OCI-LY3 (cell line): ENCODE measurements at regions not wholly inside any gene's neighbourhood (a gene's known extent, or its start where the extent isn't known, plus 50 kb on each side); places are given as distances from the start of the nearest gene placed in this dataset.

Experiments
- H2AFZ ChIP-seq: fragments of 200-600, 300-600 bp; shearing (Covaris generic); 2 replicates; pipeline ENCODE4 v1.6.0; 2014; ENCODE audit warnings: antibody characterized with exemption, low read depth, low read length
- H3K27ac ChIP-seq: fragments of 200-600, 300-600 bp; sonication (generic); 2 replicates; pipeline ENCODE4 v1.5.1; 2014; ENCODE audit warnings: mild to moderate bottlenecking, low read length, moderate library complexity, mixed read lengths
- H3K27me3 ChIP-seq: fragments of 200-600, 300-600 bp; sonication (generic); 2 replicates; pipeline ENCODE4 v1.6.1; 2014; ENCODE audit warnings: low read depth, low read length, mixed read lengths
- H3K36me3 ChIP-seq: fragments of 200-600, 300-600 bp; sonication (generic); replicated peaks from 2 replicates; pipeline ENCODE3; 2014; ENCODE audit warnings: low read depth, low read length, mixed read lengths
- H3K4me1 ChIP-seq: fragments of 300-600, 200-600 bp; sonication (generic); 2 replicates; pipeline ENCODE4 v1.6.1; 2014; ENCODE audit warnings: low read length, mixed read lengths
- H3K4me2 ChIP-seq: fragments of 200-600, 300-600 bp; sonication (generic); 2 replicates; pipeline ENCODE4 v1.6.1; 2014; ENCODE audit warnings: low read length, mixed read lengths
- H3K4me3 ChIP-seq: fragments of 300-600, 200-600 bp; sonication (generic); 2 replicates; pipeline ENCODE4 v1.5.1; 2014; ENCODE audit warnings: antibody characterized with exemption, mild to moderate bottlenecking, low read length, moderate library complexity
- H3K79me2 ChIP-seq: fragments of 300-600, 200-600 bp; shearing (Covaris generic); 2 replicates; pipeline ENCODE4 v1.6.1; 2014; ENCODE audit warnings: mild to moderate bottlenecking, low read length, mixed read lengths
- H3K9ac ChIP-seq: fragments of 300-600, 200-600 bp; shearing (Covaris generic); 2 replicates; pipeline ENCODE4 v1.6.0; 2014; ENCODE audit warnings: mild to moderate bottlenecking, low read length, moderate library complexity
- H3K9me3 ChIP-seq: fragments of 200-600, 300-600 bp; shearing (Covaris generic); 2 replicates; pipeline ENCODE4 v1.6.1; 2014; ENCODE audit warnings: low read length, mixed read lengths; ENCODE audit not compliant: insufficient read depth
- H4K20me1 ChIP-seq: fragments of 200-600, 300-600 bp; sonication (generic); 2 replicates; pipeline ENCODE4 v1.6.1; 2016; ENCODE audit warnings: low read length, mixed read lengths; ENCODE audit not compliant: insufficient read depth
- CTCF ChIP-seq: fragments of 200-600, 300-600 bp; sonication (generic); IDR thresholded peaks from 2 replicates; pipeline ENCODE4 v1.5.1; 2014; ENCODE audit warnings: antibody characterized with exemption, low read length, low read depth
- EZH2phosphoT487 ChIP-seq: fragments of 200-600 bp; shearing (Covaris generic); IDR thresholded peaks from 2 replicates; pipeline ENCODE4 v1.6.1; 2018; ENCODE audit warnings: antibody characterized with exemption, mixed run types, low read depth

GRCh38 chr5:5649641-5650040, 227.2 kb downstream of the ICE1 start:
- H4K20me1 ChIP-seq: no peaks in the 10 kb centered on the region
- H3K27me3 ChIP-seq: no peaks in the 10 kb centered on the region
- no peaks in the 10 kb centered on the region for H3K36me3 ChIP-seq
- no peak overlapping the region for H2AFZ ChIP-seq
- no peaks in the 10 kb centered on the region for H3K4me1 ChIP-seq
- no peak overlapping the region for H3K4me2 ChIP-seq
- TF ChIP-seq EZH2phosphoT487 (no peak), CTCF (no peak)
- H3K9me3 ChIP-seq: no peaks in the 10 kb centered on the region
- no peak overlapping the region for H3K27ac ChIP-seq
- H3K9ac ChIP-seq: no peak overlapping the region
- H3K4me3 ChIP-seq: no peak overlapping the region
- no peaks in the 10 kb centered on the region for H3K79me2 ChIP-seq

GRCh38 chr5:5648694-5649093, 226.2 kb downstream of the ICE1 start:
- Histone ChIP-seq H3K4me1 (no peaks in the 10 kb centered on the region), H3K4me3 (no peak overlapping the region), H3K9ac (no peak overlapping the region), H3K36me3 (no peaks in the 10 kb centered on the region), H3K27me3 (no peaks in the 10 kb centered on the region), H3K27ac (no peak overlapping the region), H3K79me2 (no peaks in the 10 kb centered on the region), H4K20me1 (no peaks in the 10 kb centered on the region), H3K4me2 (no peak overlapping the region), H3K9me3 (no peaks in the 10 kb centered on the region), H2AFZ (no peak overlapping the region)
- TF ChIP-seq EZH2phosphoT487 (no peak), CTCF (no peak)

- Histone ChIP-seq H3K4me1 (no peaks in the 10 kb centered on the region), H3K27ac (no peak overlapping the region), H2AFZ (no peak overlapping the region), H3K4me3 (no peak overlapping the region), H3K9ac (no peak overlapping the region), H3K79me2 (no peaks in the 10 kb centered on the region), H3K4me2 (no peak overlapping the region), H4K20me1 (no peaks in the 10 kb centered on the region), H3K36me3 (no peaks in the 10 kb centered on the region), H3K27me3 (no peaks in the 10 kb centered on the region), H3K9me3 (no peaks in the 10 kb centered on the region)
- TF ChIP-seq EZH2phosphoT487 (no peak), CTCF (no peak)
These were observed 223.4 kb downstream of the ICE1 start for GRCh38 chr5:5645891-5646290.

GRCh38 chr5:5645198-5645597, 222.7 kb downstream of the ICE1 start:
- Histone ChIP-seq H3K27me3 (no peaks in the 10 kb centered on the region), H3K36me3 (no peaks in the 10 kb centered on the region), H3K27ac (no peak overlapping the region), H3K4me2 (no peak overlapping the region), H2AFZ (no peak overlapping the region), H3K4me3 (no peak overlapping the region), H3K9me3 (no peaks in the 10 kb centered on the region), H3K4me1 (no peaks in the 10 kb centered on the region), H3K9ac (no peak overlapping the region), H3K79me2 (no peaks in the 10 kb centered on the region), H4K20me1 (no peaks in the 10 kb centered on the region)
- TF ChIP-seq EZH2phosphoT487 (no peak), CTCF (no peak)
